GM12891 (cell line): ENCODE measurements at regions not wholly inside any gene's neighbourhood (a gene's known extent, or its start where the extent isn't known, plus 50 kb on each side); places are given as distances from the start of the nearest gene placed in this dataset.

Experiments used
- POLR2A ChIP-seq: IDR thresholded peaks from 2 replicates; pipeline ENCODE4 v1.6.1; 2011; ENCODE audit warnings: low read depth, low read length, control low read depth
- POLR2AphosphoS5 ChIP-seq: IDR thresholded peaks from 2 replicates; pipeline ENCODE4 v1.6.1; 2011; ENCODE audit warnings: low read depth, low read length, control low read depth

- no peak for TF ChIP-seq POLR2A
- no peak for TF ChIP-seq POLR2AphosphoS5
Observed at GRCh38 chr11:44488165-44488965, 77.1 kb upstream of the CD82 start.
